LNCaP clone FGC (cell line): ENCODE measurements at regions not wholly inside any gene's neighbourhood (a gene's known extent, or its start where the extent isn't known, plus 50 kb on each side); places are given as distances from the start of the nearest gene placed in this dataset.
"Not testable (repeated sequence)": the region's sequence is repeated elsewhere in the genome, so short reads cannot be mapped to it uniquely, and the experiment has no call there.

Experiments
- DNase-seq: peaks from one replicate; pipeline ENCODE4 v3.0.0-alpha.2; 2011; ENCODE audit warnings: low read depth
- H3K4me3 ChIP-seq: 2 replicates; pipeline ENCODE4 v1.5.1; 2011; ENCODE audit warnings: mild to moderate bottlenecking, low read depth, low read length, control low read depth
- TF ChIP-seq, protein P1 (sequence below): IDR thresholded peaks from 2 replicates; pipeline ENCODE4 v1.5.1; 2012; ENCODE audit warnings: mild to moderate bottlenecking; ENCODE audit not compliant: control insufficient read depth, insufficient read depth; ENCODE audit errors: extremely low read depth

GRCh38 chr4:75229806-75230570 lies 284.2 kb downstream of the RCHY1 start:
- TF ChIP-seq, protein P1, sequence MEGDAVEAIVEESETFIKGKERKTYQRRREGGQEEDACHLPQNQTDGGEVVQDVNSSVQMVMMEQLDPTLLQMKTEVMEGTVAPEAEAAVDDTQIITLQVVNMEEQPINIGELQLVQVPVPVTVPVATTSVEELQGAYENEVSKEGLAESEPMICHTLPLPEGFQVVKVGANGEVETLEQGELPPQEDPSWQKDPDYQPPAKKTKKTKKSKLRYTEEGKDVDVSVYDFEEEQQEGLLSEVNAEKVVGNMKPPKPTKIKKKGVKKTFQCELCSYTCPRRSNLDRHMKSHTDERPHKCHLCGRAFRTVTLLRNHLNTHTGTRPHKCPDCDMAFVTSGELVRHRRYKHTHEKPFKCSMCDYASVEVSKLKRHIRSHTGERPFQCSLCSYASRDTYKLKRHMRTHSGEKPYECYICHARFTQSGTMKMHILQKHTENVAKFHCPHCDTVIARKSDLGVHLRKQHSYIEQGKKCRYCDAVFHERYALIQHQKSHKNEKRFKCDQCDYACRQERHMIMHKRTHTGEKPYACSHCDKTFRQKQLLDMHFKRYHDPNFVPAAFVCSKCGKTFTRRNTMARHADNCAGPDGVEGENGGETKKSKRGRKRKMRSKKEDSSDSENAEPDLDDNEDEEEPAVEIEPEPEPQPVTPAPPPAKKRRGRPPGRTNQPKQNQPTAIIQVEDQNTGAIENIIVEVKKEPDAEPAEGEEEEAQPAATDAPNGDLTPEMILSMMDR: no peak
- H3K4me3 ChIP-seq: no peak overlapping the region
- DNase-seq: no peak

GRCh38 chr4:75213480-75213879 lies 280.6 kb downstream of the PARM1 start:
- TF ChIP-seq, protein P1: no peak
- DNase-seq: no peak
- H3K4me3 ChIP-seq: no peak overlapping the region

GRCh38 chr4:75211422-75211821 lies 278.5 kb downstream of the PARM1 start:
- DNase-seq: no peak
- TF ChIP-seq, protein P1: no peak
- H3K4me3 ChIP-seq: no peak overlapping the region

DNA sequence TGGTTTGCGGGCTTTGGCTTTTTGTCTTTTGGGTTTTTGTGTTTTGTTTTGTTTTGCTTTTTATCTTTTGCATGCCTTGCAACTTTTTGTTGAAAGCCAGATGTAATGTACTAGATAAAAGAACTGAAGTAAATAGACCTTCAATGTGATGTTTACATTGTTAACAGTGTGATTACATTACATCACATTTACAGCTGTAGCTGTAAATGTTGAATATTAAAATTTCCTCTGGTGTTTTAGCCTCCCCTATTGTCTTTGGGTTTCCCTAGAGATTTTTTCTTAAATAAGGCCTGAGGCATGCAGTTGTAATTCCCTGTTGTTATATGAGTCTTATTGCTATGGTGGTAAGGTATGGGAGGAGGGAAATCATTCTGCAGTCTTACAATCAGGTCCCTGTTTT lies 275.0 kb downstream of the PARM1 start:
- TF ChIP-seq, protein P1: no peak
- no peak overlapping the region for H3K4me3 ChIP-seq
- DNase-seq: no peak

GRCh38 chr4:75195111-75195510 lies 262.2 kb downstream of the PARM1 start:
- TF ChIP-seq, protein P1: no peak
- H3K4me3 ChIP-seq: no peak overlapping the region
- no peak for DNase-seq

- TF ChIP-seq, protein P1: no peak
- DNase-seq: no peak
- no peak overlapping the region for H3K4me3 ChIP-seq
These were observed 261.3 kb downstream of the PARM1 start for GRCh38 chr4:75194180-75194579.

DNA sequence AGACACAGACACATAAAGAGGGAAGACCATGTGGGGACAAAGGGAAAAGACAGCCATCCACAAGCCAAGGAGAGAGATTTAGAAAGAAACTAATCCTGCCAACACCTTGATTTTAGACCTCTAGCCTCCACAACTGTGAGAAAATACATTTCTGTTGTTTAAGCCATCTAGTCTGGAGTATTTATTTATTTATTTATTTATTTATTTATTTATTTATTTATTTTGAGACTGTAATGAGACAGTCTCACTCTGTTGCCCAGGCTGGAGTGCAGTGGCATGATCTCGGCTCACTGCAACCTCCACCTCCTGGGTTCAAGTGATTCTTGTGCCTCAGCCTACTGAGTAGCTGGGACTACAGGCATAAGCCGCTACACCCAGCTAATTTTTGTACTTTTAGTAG lies 259.3 kb downstream of the PARM1 start:
- not testable (repeated sequence) for H3K4me3 ChIP-seq, DNase-seq
